Right lobe of liver (tissue), 4 donors: ENCODE measurements at regions not wholly inside any gene's neighbourhood (a gene's known extent, or its start where the extent isn't known, plus 50 kb on each side); places are given as distances from the start of the nearest gene placed in this dataset.

Experiments used
- CTCF ChIP-seq, 4 donors: fragments of 200-600 bp in 3 of 4; fragments of 450-650 bp in 1 of 4; IDR thresholded peaks; one replicate each; pipeline versions ENCODE4 v1.5.1 to v1.8.0; 2016 to 2022; ENCODE audit warnings: antibody characterized with exemption in 4 of 4, mild to moderate bottlenecking in 2 of 4
- POLR2A ChIP-seq: fragments of 450-650 bp; IDR thresholded peaks from one replicate; pipeline ENCODE4 v1.6.1; 2017; ENCODE audit warnings: antibody characterized with exemption, mild to moderate bottlenecking
- donor health status: DM: no; HTN: no; CAD: no.
- donor health status: DM: no; HTN: no; CAD: no.
- donor health status: DM: no; HTN: yes; CAD: no.

DNA sequence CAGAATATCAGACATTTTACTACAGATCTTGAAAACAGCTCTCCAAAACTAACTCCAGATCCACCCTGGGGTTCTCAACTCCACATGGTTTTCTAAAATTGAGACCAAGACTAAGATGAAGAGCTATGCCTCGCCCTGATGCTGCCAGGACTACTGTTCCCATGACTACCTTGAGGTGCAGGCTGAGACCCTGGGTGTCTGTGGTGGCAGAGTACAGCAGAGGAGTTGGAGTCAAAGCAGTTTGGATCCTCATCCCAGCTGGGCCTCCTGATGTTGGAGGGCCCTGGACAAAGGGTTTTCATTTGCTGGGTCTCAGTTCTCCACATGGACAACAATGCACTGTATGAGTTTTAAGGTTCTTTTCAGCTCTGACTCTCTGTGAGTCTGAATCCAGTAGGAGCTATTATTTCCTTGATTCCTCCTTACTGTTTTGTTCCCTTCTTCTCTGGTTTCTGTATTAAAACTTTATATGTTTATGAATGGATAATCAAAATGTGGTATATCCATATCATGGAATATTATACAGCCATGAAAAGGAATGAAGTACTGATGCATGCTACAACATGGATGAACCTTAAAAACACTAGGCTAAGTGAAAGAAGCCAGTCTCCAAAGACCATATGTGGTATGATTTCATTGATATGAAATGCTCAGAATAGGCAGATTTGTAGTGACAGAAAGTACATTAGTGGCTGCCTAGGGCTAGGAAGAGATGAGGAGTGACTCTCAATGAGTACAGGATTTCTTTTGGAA lies 93.0 kb downstream of the CPN2 start:
- TF ChIP-seq CTCF (IDR thresholded peaks at IDR 0.05) (no peak), POLR2A (no peak)
